PFSK-1 (cell line): ENCODE measurements at regions not wholly inside any gene's neighbourhood (a gene's known extent, or its start where the extent isn't known, plus 50 kb on each side); places are given as distances from the start of the nearest gene placed in this dataset.

Experiments
- POLR2AphosphoS5 ChIP-seq: IDR thresholded peaks from 2 replicates; pipeline ENCODE4 v1.6.1; 2012; ENCODE audit warnings: low read depth, mild to moderate bottlenecking, control low read depth, low read length, moderate library complexity
- SIN3A ChIP-seq: IDR thresholded peaks from 2 replicates; pipeline ENCODE4 v1.6.1; 2012; ENCODE audit warnings: mild to moderate bottlenecking, low read length, moderate library complexity, borderline replicate concordance; ENCODE audit not compliant: insufficient read depth
- TAF1 ChIP-seq: IDR thresholded peaks from 2 replicates; pipeline ENCODE4 v1.6.1; 2012; ENCODE audit warnings: low read length, control low read depth, borderline replicate concordance; ENCODE audit not compliant: insufficient read depth
- TF ChIP-seq, protein P1 (sequence below), 2 experiments: IDR thresholded peaks; 2 replicates each; pipeline versions ENCODE4 v1.6.1 to v1.8.0; 2011 to 2012; ENCODE audit warnings: low read depth in 2 of 2, low read length in 2 of 2, control low read depth in 1 of 2, inconsistent platforms in 1 of 2, mild to moderate bottlenecking in 1 of 2, moderate library complexity in 1 of 2; ENCODE audit not compliant: insufficient read depth in 1 of 2

DNA sequence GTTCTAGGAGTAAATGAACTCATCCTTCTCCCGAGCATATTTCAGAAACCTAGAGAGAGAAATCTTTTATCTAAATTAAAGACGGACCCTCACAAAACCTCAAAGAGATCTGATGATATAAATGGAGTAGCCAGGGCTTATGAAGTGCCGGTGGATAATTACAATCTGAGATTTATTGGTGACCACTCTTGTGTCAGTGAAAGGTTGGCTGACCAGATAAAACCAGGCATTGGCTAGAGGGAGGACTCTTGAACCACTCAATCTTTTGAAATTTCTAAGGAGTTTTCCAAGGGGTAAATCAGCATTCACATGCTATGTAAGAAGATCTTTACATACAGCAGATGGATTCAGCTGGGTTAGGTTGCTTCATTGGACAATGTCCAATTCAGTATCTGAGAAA, 227.3 kb upstream of the MMADHC start:
- TF ChIP-seq TAF1, result no peak
- TF ChIP-seq POLR2AphosphoS5, result no peak
- no peak for TF ChIP-seq SIN3A
- TF ChIP-seq, protein P1, sequence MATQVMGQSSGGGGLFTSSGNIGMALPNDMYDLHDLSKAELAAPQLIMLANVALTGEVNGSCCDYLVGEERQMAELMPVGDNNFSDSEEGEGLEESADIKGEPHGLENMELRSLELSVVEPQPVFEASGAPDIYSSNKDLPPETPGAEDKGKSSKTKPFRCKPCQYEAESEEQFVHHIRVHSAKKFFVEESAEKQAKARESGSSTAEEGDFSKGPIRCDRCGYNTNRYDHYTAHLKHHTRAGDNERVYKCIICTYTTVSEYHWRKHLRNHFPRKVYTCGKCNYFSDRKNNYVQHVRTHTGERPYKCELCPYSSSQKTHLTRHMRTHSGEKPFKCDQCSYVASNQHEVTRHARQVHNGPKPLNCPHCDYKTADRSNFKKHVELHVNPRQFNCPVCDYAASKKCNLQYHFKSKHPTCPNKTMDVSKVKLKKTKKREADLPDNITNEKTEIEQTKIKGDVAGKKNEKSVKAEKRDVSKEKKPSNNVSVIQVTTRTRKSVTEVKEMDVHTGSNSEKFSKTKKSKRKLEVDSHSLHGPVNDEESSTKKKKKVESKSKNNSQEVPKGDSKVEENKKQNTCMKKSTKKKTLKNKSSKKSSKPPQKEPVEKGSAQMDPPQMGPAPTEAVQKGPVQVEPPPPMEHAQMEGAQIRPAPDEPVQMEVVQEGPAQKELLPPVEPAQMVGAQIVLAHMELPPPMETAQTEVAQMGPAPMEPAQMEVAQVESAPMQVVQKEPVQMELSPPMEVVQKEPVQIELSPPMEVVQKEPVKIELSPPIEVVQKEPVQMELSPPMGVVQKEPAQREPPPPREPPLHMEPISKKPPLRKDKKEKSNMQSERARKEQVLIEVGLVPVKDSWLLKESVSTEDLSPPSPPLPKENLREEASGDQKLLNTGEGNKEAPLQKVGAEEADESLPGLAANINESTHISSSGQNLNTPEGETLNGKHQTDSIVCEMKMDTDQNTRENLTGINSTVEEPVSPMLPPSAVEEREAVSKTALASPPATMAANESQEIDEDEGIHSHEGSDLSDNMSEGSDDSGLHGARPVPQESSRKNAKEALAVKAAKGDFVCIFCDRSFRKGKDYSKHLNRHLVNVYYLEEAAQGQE (IDR thresholded peaks at IDR 0.05; ENCODE audit: insufficient read depth in 1 of 2, low read depth in 2 of 2, low read length in 2 of 2), result no peak
